ENCODE measurements at regions not wholly inside any gene's neighbourhood (a gene's known extent, or its start where the extent isn't known, plus 50 kb on each side); places are given as distances from the start of the nearest gene placed in this dataset.

- TF ChIP-seq, protein P1, sequence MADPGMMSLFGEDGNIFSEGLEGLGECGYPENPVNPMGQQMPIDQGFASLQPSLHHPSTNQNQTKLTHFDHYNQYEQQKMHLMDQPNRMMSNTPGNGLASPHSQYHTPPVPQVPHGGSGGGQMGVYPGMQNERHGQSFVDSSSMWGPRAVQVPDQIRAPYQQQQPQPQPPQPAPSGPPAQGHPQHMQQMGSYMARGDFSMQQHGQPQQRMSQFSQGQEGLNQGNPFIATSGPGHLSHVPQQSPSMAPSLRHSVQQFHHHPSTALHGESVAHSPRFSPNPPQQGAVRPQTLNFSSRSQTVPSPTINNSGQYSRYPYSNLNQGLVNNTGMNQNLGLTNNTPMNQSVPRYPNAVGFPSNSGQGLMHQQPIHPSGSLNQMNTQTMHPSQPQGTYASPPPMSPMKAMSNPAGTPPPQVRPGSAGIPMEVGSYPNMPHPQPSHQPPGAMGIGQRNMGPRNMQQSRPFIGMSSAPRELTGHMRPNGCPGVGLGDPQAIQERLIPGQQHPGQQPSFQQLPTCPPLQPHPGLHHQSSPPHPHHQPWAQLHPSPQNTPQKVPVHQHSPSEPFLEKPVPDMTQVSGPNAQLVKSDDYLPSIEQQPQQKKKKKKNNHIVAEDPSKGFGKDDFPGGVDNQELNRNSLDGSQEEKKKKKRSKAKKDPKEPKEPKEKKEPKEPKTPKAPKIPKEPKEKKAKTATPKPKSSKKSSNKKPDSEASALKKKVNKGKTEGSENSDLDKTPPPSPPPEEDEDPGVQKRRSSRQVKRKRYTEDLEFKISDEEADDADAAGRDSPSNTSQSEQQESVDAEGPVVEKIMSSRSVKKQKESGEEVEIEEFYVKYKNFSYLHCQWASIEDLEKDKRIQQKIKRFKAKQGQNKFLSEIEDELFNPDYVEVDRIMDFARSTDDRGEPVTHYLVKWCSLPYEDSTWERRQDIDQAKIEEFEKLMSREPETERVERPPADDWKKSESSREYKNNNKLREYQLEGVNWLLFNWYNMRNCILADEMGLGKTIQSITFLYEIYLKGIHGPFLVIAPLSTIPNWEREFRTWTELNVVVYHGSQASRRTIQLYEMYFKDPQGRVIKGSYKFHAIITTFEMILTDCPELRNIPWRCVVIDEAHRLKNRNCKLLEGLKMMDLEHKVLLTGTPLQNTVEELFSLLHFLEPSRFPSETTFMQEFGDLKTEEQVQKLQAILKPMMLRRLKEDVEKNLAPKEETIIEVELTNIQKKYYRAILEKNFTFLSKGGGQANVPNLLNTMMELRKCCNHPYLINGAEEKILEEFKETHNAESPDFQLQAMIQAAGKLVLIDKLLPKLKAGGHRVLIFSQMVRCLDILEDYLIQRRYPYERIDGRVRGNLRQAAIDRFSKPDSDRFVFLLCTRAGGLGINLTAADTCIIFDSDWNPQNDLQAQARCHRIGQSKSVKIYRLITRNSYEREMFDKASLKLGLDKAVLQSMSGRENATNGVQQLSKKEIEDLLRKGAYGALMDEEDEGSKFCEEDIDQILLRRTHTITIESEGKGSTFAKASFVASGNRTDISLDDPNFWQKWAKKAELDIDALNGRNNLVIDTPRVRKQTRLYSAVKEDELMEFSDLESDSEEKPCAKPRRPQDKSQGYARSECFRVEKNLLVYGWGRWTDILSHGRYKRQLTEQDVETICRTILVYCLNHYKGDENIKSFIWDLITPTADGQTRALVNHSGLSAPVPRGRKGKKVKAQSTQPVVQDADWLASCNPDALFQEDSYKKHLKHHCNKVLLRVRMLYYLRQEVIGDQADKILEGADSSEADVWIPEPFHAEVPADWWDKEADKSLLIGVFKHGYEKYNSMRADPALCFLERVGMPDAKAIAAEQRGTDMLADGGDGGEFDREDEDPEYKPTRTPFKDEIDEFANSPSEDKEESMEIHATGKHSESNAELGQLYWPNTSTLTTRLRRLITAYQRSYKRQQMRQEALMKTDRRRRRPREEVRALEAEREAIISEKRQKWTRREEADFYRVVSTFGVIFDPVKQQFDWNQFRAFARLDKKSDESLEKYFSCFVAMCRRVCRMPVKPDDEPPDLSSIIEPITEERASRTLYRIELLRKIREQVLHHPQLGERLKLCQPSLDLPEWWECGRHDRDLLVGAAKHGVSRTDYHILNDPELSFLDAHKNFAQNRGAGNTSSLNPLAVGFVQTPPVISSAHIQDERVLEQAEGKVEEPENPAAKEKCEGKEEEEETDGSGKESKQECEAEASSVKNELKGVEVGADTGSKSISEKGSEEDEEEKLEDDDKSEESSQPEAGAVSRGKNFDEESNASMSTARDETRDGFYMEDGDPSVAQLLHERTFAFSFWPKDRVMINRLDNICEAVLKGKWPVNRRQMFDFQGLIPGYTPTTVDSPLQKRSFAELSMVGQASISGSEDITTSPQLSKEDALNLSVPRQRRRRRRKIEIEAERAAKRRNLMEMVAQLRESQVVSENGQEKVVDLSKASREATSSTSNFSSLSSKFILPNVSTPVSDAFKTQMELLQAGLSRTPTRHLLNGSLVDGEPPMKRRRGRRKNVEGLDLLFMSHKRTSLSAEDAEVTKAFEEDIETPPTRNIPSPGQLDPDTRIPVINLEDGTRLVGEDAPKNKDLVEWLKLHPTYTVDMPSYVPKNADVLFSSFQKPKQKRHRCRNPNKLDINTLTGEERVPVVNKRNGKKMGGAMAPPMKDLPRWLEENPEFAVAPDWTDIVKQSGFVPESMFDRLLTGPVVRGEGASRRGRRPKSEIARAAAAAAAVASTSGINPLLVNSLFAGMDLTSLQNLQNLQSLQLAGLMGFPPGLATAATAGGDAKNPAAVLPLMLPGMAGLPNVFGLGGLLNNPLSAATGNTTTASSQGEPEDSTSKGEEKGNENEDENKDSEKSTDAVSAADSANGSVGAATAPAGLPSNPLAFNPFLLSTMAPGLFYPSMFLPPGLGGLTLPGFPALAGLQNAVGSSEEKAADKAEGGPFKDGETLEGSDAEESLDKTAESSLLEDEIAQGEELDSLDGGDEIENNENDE (IDR thresholded peaks at IDR 0.05; ENCODE audit: insufficient replicate concordance, low read length), result no peak
- TF ChIP-seq RFX5 (IDR thresholded peaks at IDR 0.05; ENCODE audit: borderline replicate concordance, low read depth, low read length) (no peak), E2F6 (IDR thresholded peaks at IDR 0.05) (no peak), POLR2A (IDR thresholded peaks at IDR 0.05; ENCODE audit: control extremely low read depth in 1 of 2, low read depth in 2 of 2, low read length in 2 of 2) (no peak), RAD21 (IDR thresholded peaks at IDR 0.05 in 1 of 2, conservative IDR thresholded peaks at IDR 0.05 in 1 of 2; ENCODE audit: low read depth in 2 of 2, low read length in 2 of 2) (no peak), JUN (IDR thresholded peaks at IDR 0.05; ENCODE audit: low read depth, low read length) (no peak)
These were observed 157.0 kb downstream of the ASCL1 start (continued) for GRCh38 chr12:103114296-103115055.
